Loucy (cell line): ENCODE measurements at regions not wholly inside any gene's neighbourhood (a gene's known extent, or its start where the extent isn't known, plus 50 kb on each side); places are given as distances from the start of the nearest gene placed in this dataset.

Experiments used
- H2AFZ ChIP-seq: fragments of 200-600 bp; sonication (generic); 2 replicates; pipeline ENCODE4 v1.6.0; 2016; ENCODE audit warnings: antibody characterized with exemption, mild to moderate bottlenecking, low read length, moderate library complexity
- H3F3A ChIP-seq: fragments of 200-600 bp; 2 replicates; pipeline ENCODE4 v1.6.0; 2016; ENCODE audit warnings: antibody characterized with exemption, low read depth, mild to moderate bottlenecking
- H3K27me3 ChIP-seq: fragments of 200-600 bp; sonication (generic); 2 replicates; pipeline ENCODE4 v1.6.1; 2014; ENCODE audit warnings: low read length, mild to moderate bottlenecking; ENCODE audit not compliant: insufficient read depth, poor library complexity, severe bottlenecking
- H3K36me3 ChIP-seq: fragments of 200-600 bp; sonication (generic); 2 replicates; pipeline ENCODE4 v1.6.1; 2016; ENCODE audit warnings: low read length; ENCODE audit not compliant: insufficient read depth
- H3K4me1 ChIP-seq: fragments of 200-600 bp; sonication (generic); 2 replicates; pipeline ENCODE4 v1.5.1; 2014; ENCODE audit warnings: low read length, mild to moderate bottlenecking; ENCODE audit not compliant: insufficient read depth, poor library complexity, severe bottlenecking
- H3K4me2 ChIP-seq: fragments of 200-600 bp; sonication (generic); 2 replicates; pipeline ENCODE4 v1.6.0; 2014; ENCODE audit warnings: antibody characterized with exemption, low read length, low read depth, mild to moderate bottlenecking; ENCODE audit not compliant: poor library complexity, severe bottlenecking
- H3K4me3 ChIP-seq: fragments of 200-600 bp; sonication (generic); 2 replicates; pipeline ENCODE4 v1.5.1; 2014; ENCODE audit warnings: low read length, mild to moderate bottlenecking, mixed read lengths; ENCODE audit not compliant: poor library complexity, severe bottlenecking
- H3K79me2 ChIP-seq: fragments of 200-600 bp; sonication (generic); 2 replicates; pipeline ENCODE4 v1.6.1; 2014; ENCODE audit warnings: low read length; ENCODE audit not compliant: insufficient read depth
- H3K9ac ChIP-seq: fragments of 200-600 bp; sonication (generic); 2 replicates; pipeline ENCODE4 v1.6.0; 2014; ENCODE audit warnings: mild to moderate bottlenecking, low read depth, low read length, moderate library complexity; ENCODE audit not compliant: poor library complexity, severe bottlenecking
- H3K9me2 ChIP-seq: fragments of 200-600 bp; sonication (generic); replicated peaks from 2 replicates; pipeline ENCODE4 v1.6.1; 2016; ENCODE audit warnings: low read depth, low read length, mixed read lengths
- H3K9me3 ChIP-seq: fragments of 200-600 bp; sonication (generic); 2 replicates; pipeline ENCODE4 v1.6.1; 2014; ENCODE audit warnings: mild to moderate bottlenecking, antibody characterized with exemption, low read length, low read depth; ENCODE audit not compliant: insufficient read depth
- H4K20me1 ChIP-seq: fragments of 200-600 bp; sonication (generic); 2 replicates; pipeline ENCODE4 v1.6.0; 2014; ENCODE audit warnings: antibody characterized with exemption, low read length, mild to moderate bottlenecking; ENCODE audit not compliant: insufficient read depth, poor library complexity, severe bottlenecking
- CTCF ChIP-seq: fragments of 200-600 bp; sonication (generic); conservative IDR thresholded peaks from 2 replicates; pipeline ENCODE4 v1.5.1; 2014; ENCODE audit warnings: mild to moderate bottlenecking, antibody characterized with exemption, low read length
- EZH2phosphoT487 ChIP-seq: fragments of 200-600 bp; IDR thresholded peaks from 2 replicates; pipeline ENCODE4 v1.6.1; 2018; ENCODE audit warnings: antibody characterized with exemption, mild to moderate bottlenecking, moderate library complexity, borderline replicate concordance

- Histone ChIP-seq H3K9me3 (no peaks in the 10 kb centered on the region), H4K20me1 (no peaks in the 10 kb centered on the region), H3K9ac (no peak overlapping the region), H3K79me2 (no peaks in the 10 kb centered on the region), H2AFZ (no peak overlapping the region), H3K4me1 (no peaks in the 10 kb centered on the region), H3K9me2 (no peaks in the 10 kb centered on the region), H3K4me3 (no peak overlapping the region), H3F3A (no peaks in the 10 kb centered on the region), H3K27me3 (no peaks in the 10 kb centered on the region), H3K4me2 (no peak overlapping the region), H3K36me3 (no peaks in the 10 kb centered on the region)
- TF ChIP-seq EZH2phosphoT487 (no peak), CTCF (no peak)
Measured at GRCh38 chr6:88441346-88441745, 275.2 kb upstream of the CNR1 start.

GRCh38 chr6:88428068-88428467 is 261.9 kb upstream of the CNR1 start:
- Histone ChIP-seq H4K20me1 (no peaks in the 10 kb centered on the region), H3F3A (no peaks in the 10 kb centered on the region), H3K4me3 (no peak overlapping the region), H3K9me2 (0 out of 2 replicates have a peak, but pooled peaks cover 3% of the 10 kb centered on the region), H3K4me2 (no peak overlapping the region), H3K36me3 (no peaks in the 10 kb centered on the region), H2AFZ (no peak overlapping the region), H3K9ac (no peak overlapping the region), H3K27me3 (no peaks in the 10 kb centered on the region), H3K79me2 (no peaks in the 10 kb centered on the region), H3K4me1 (no peaks in the 10 kb centered on the region), H3K9me3 (no peaks in the 10 kb centered on the region)
- TF ChIP-seq CTCF (no peak), EZH2phosphoT487 (no peak)

- Histone ChIP-seq H3K9me2 (0 out of 2 replicates have a peak, but pooled peaks cover 3% of the 10 kb centered on the region), H3K79me2 (no peaks in the 10 kb centered on the region), H3F3A (no peaks in the 10 kb centered on the region), H3K4me1 (no peaks in the 10 kb centered on the region), H3K36me3 (no peaks in the 10 kb centered on the region), H2AFZ (no peak overlapping the region), H4K20me1 (no peaks in the 10 kb centered on the region), H3K27me3 (no peaks in the 10 kb centered on the region), H3K4me2 (no peak overlapping the region), H3K9ac (no peak overlapping the region), H3K4me3 (no peak overlapping the region), H3K9me3 (no peaks in the 10 kb centered on the region)
- TF ChIP-seq CTCF (no peak), EZH2phosphoT487 (no peak)
Measured at GRCh38 chr6:88426005-88426404, 259.9 kb upstream of the CNR1 start.
